ENCODE measurements at regions not wholly inside any gene's neighbourhood (a gene's known extent, or its start where the extent isn't known, plus 50 kb on each side); places are given as distances from the start of the nearest gene placed in this dataset.

- Histone ChIP-seq H3K27ac (ENCODE audit: low read depth in 1 of 2, low read length in 1 of 2) (no peak overlapping the region), H3K4me1 (ENCODE audit: control insufficient read depth in 5 of 5, insufficient read depth in 5 of 5, low read length in 5 of 5) (peaks cover 0 to 8% (median 0%) of the 10 kb centered on the region in 5 donors), H3K9ac (ENCODE audit: insufficient read depth in 1 of 2, low read length in 2 of 2) (no peak overlapping the region), H3K27me3 (ENCODE audit: control insufficient read depth in 3 of 3, insufficient read depth in 3 of 3, low read length in 2 of 3) (peaks cover 0 to 9% (median 0%) of the 10 kb centered on the region in 3 donors), H3K36me3 (ENCODE audit: control insufficient read depth in 4 of 4, insufficient read depth in 4 of 4, low read length in 4 of 4) (no peaks in the 10 kb centered on the region), H3K9me3 (ENCODE audit: control insufficient read depth in 4 of 4, insufficient read depth in 3 of 4, low read length in 3 of 4) (peaks cover 0 to 3% (median under 1%) of the 10 kb centered on the region in 4 donors), H3K4me3 (no peak overlapping the region)
- no peak for DNase-seq
- WGBS, 2 donors: 85 to 89% methylated on average over 3 of the region's 3 CpGs
- TF ChIP-seq, protein P1, sequence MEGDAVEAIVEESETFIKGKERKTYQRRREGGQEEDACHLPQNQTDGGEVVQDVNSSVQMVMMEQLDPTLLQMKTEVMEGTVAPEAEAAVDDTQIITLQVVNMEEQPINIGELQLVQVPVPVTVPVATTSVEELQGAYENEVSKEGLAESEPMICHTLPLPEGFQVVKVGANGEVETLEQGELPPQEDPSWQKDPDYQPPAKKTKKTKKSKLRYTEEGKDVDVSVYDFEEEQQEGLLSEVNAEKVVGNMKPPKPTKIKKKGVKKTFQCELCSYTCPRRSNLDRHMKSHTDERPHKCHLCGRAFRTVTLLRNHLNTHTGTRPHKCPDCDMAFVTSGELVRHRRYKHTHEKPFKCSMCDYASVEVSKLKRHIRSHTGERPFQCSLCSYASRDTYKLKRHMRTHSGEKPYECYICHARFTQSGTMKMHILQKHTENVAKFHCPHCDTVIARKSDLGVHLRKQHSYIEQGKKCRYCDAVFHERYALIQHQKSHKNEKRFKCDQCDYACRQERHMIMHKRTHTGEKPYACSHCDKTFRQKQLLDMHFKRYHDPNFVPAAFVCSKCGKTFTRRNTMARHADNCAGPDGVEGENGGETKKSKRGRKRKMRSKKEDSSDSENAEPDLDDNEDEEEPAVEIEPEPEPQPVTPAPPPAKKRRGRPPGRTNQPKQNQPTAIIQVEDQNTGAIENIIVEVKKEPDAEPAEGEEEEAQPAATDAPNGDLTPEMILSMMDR (IDR thresholded peaks at IDR 0.05; ENCODE audit: control extremely low read depth, extremely low read depth): no peak
- no peak for ATAC-seq (ENCODE audit: insufficient read depth, low FRiP score)
Measured at GRCh38 chr21:35233756-35234155, 184.7 kb upstream of the RUNX1 start.

DNA sequence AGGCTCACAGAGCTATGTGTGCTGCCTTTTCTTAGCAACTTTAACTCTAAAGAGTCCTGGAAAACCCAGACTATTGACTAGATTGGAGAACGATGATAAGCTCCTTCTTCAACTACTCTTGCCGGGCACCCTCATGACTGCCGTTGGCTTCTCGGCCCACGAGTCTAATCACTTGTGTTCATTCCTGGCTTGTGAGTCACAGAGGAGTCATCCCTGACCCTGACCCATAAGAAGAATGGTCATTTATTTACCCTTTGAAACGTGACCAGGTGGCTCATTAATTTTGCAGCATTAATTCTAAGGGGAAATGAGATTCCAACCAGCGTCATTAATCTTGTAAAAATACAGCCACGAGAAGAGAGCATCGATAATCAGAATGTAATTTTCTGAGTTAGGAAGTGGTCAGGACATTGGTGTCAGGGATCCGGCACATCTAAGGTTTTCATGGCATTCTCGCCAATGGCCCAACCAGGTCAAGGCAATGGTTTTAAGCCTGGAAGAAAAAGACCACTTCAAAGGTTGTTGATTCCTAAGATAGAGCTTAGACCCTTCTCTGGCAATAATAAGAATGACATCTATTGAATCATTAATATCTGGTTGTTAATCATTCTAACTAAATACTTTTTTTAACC, 183.6 kb upstream of the RUNX1 start:
- WGBS, 2 donors: 61 to 85% methylated on average over 11 of the region's 11 CpGs
- H3K27me3 ChIP-seq (ENCODE audit: control insufficient read depth in 3 of 3, insufficient read depth in 3 of 3, low read length in 2 of 3): peaks cover 0 to 9% (median 0%) of the 10 kb centered on the region in 3 donors

DNA sequence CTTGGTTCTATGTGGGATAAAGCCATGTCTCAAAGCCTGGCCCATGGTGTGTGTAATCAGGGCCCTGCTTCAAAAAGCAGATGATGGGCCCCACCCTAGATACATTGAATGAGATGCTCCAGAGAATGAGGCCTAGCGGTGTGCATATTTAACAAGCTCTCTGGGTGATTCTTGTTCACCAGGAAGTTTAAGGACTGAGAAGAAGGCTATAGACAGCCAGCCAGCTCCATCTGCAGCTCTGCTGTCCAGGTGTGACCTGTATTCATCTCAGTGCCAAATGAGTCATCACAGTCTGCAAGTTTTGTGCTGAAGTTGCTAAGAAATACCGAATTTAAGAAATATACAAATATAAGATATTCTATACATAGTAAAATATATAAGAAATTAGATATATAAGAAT, 182.0 kb upstream of the RUNX1 start:
- TF ChIP-seq, protein P1 (IDR thresholded peaks at IDR 0.05; ENCODE audit: control extremely low read depth, extremely low read depth): no peak
- H3K4me3 ChIP-seq: no peak overlapping the region
- no peaks in the 10 kb centered on the region for H3K36me3 ChIP-seq (ENCODE audit: control insufficient read depth in 4 of 4, insufficient read depth in 4 of 4, low read length in 4 of 4)
- peaks cover 0 to 8% (median 0%) of the 10 kb centered on the region in 5 donors for H3K4me1 ChIP-seq (ENCODE audit: control insufficient read depth in 5 of 5, insufficient read depth in 5 of 5, low read length in 5 of 5)
- H3K9me3 ChIP-seq (ENCODE audit: control insufficient read depth in 4 of 4, insufficient read depth in 3 of 4, low read length in 3 of 4): peaks cover 0 to 2% (median under 1%) of the 10 kb centered on the region in 4 donors
- no peak for DNase-seq
- H3K9ac ChIP-seq (ENCODE audit: insufficient read depth in 1 of 2, low read length in 2 of 2): no peak overlapping the region
- no peak for ATAC-seq (ENCODE audit: insufficient read depth, low FRiP score)
- H3K27ac ChIP-seq (ENCODE audit: low read depth in 1 of 2, low read length in 1 of 2): no peak overlapping the region
- peaks cover 0 to 9% (median 0%) of the 10 kb centered on the region in 3 donors for H3K27me3 ChIP-seq (ENCODE audit: control insufficient read depth in 3 of 3, insufficient read depth in 3 of 3, low read length in 2 of 3)
- 91 to 92% methylated on average over 2 of the region's 2 CpGs for WGBS, 2 donors

More for the DNA sequence above, 183.6 kb upstream of the RUNX1 start:
- Histone ChIP-seq H3K4me3 (no peak overlapping the region), H3K36me3 (ENCODE audit: control insufficient read depth in 4 of 4, insufficient read depth in 4 of 4, low read length in 4 of 4) (no peaks in the 10 kb centered on the region), H3K4me1 (ENCODE audit: control insufficient read depth in 5 of 5, insufficient read depth in 5 of 5, low read length in 5 of 5) (peaks cover 0 to 8% (median 0%) of the 10 kb centered on the region in 5 donors), H3K9ac (ENCODE audit: insufficient read depth in 1 of 2, low read length in 2 of 2) (no peak overlapping the region), H3K9me3 (ENCODE audit: control insufficient read depth in 4 of 4, insufficient read depth in 3 of 4, low read length in 3 of 4) (peaks cover 0 to 3% (median under 1%) of the 10 kb centered on the region in 4 donors), H3K27ac (ENCODE audit: low read depth in 1 of 2, low read length in 1 of 2) (no peak overlapping the region)
- no peak for DNase-seq
- TF ChIP-seq, protein P1 (IDR thresholded peaks at IDR 0.05; ENCODE audit: control extremely low read depth, extremely low read depth): no peak
- ATAC-seq (ENCODE audit: insufficient read depth, low FRiP score): no peak
